HS-27A (cell line): ENCODE measurements at regions not wholly inside any gene's neighbourhood (a gene's known extent, or its start where the extent isn't known, plus 50 kb on each side); places are given as distances from the start of the nearest gene placed in this dataset.

Source experiments
- DNase-seq: peaks from one replicate; pipeline ENCODE4 v3.0.0-alpha.2; 2012; ENCODE audit warnings: low read depth, missing footprints

- no peak for DNase-seq
Measured at GRCh38 chr10:10515479-10516204, 502.0 kb upstream of the CELF2 start.

- DNase-seq, result no peak
Measured at GRCh38 chr10:10516346-10517130, 501.1 kb upstream of the CELF2 start.

- DNase-seq, result no peak
Measured at GRCh38 chr10:10517866-10518265, 499.8 kb upstream of the CELF2 start.

- DNase-seq, result no peak
Measured at GRCh38 chr10:10519674-10520073, 498.0 kb upstream of the CELF2 start.

- no peak for DNase-seq
Measured at GRCh38 chr10:10520491-10521385, 496.9 kb upstream of the CELF2 start.

- no peak for DNase-seq
Measured at GRCh38 chr10:10526846-10527245, 490.8 kb upstream of the CELF2 start.

- DNase-seq, result no peak
Measured at GRCh38 chr10:10527861-10528562, 489.7 kb upstream of the CELF2 start.

GRCh38 chr10:10528563-10528910 is 489.1 kb upstream of the CELF2 start:
- no peak for DNase-seq

- DNase-seq, result no peak
Measured at GRCh38 chr10:10530313-10530712, 487.4 kb upstream of the CELF2 start.

GRCh38 chr10:10532236-10532635 is 485.4 kb upstream of the CELF2 start:
- DNase-seq, result no peak

- no peak for DNase-seq
Measured at GRCh38 chr10:10532826-10533225, 484.8 kb upstream of the CELF2 start.

- no peak for DNase-seq
Measured at GRCh38 chr10:10533437-10533836, 484.2 kb upstream of the CELF2 start.

- no peak for DNase-seq
Measured at GRCh38 chr10:10538326-10538725, 479.3 kb upstream of the CELF2 start.

GRCh38 chr10:10540398-10540797 is 477.3 kb upstream of the CELF2 start:
- no peak for DNase-seq

- no peak for DNase-seq
Measured at GRCh38 chr10:10542477-10542876, 475.2 kb upstream of the CELF2 start.

- no peak for DNase-seq
Measured at GRCh38 chr10:10544890-10545289, 472.8 kb upstream of the CELF2 start.

- DNase-seq, result no peak
Measured at GRCh38 chr10:10545771-10546170, 471.9 kb upstream of the CELF2 start.

- no peak for DNase-seq
Measured at GRCh38 chr10:10551596-10552301, 465.9 kb upstream of the CELF2 start.

- no peak for DNase-seq
Measured at GRCh38 chr10:10552948-10553347, 464.7 kb upstream of the CELF2 start.

- no peak for DNase-seq
Measured at GRCh38 chr10:10564081-10564794, 453.4 kb upstream of the CELF2 start.

- DNase-seq, result no peak
Measured at GRCh38 chr10:10576937-10577336, 440.7 kb upstream of the CELF2 start.
